Cardiac muscle cell (in vitro differentiated cells and primary cell): ENCODE measurements at regions not wholly inside any gene's neighbourhood (a gene's known extent, or its start where the extent isn't known, plus 50 kb on each side); places are given as distances from the start of the nearest gene placed in this dataset.

ENCODE experiments used
- DNase-seq, 2 donors: peaks; one replicate each; pipeline versions ENCODE4 v3.0.0 to v3.0.0-alpha.2; 2010 to 2017; ENCODE audit warnings: low read depth in 1 of 2, low spot score in 1 of 2
- H3K27ac ChIP-seq: fragments of 200-600 bp; sonication (generic); 2 replicates; pipeline ENCODE4 v1.5.1; 2016
- H3K27me3 ChIP-seq: fragments of 200-600 bp; sonication (generic); 2 replicates; pipeline ENCODE4 v1.6.0; 2016; ENCODE audit warnings: control low read depth
- H3K36me3 ChIP-seq: fragments of 200-600 bp; sonication (generic); 2 replicates; pipeline ENCODE4 v1.5.1; 2016; ENCODE audit warnings: control low read depth
- H3K4me1 ChIP-seq: fragments of 200-600 bp; sonication (generic); 2 replicates; pipeline ENCODE4 v1.8.1; 2017; ENCODE audit warnings: low read depth, mild to moderate bottlenecking, mixed run types
- H3K4me3 ChIP-seq: fragments of 200-600 bp; sonication (generic); 2 replicates; pipeline ENCODE4 v1.5.1; 2016; ENCODE audit warnings: mild to moderate bottlenecking
- H3K9me3 ChIP-seq: fragments of 200-600 bp; sonication (generic); 2 replicates; pipeline ENCODE4 v1.5.1; 2017; ENCODE audit warnings: low read depth, mild to moderate bottlenecking, control low read depth
- TF ChIP-seq, protein P1 (sequence below): IDR thresholded peaks from 2 replicates; pipeline ENCODE4 v1.5.1; 2012; ENCODE audit warnings: low read depth, mild to moderate bottlenecking, low read length

DNA sequence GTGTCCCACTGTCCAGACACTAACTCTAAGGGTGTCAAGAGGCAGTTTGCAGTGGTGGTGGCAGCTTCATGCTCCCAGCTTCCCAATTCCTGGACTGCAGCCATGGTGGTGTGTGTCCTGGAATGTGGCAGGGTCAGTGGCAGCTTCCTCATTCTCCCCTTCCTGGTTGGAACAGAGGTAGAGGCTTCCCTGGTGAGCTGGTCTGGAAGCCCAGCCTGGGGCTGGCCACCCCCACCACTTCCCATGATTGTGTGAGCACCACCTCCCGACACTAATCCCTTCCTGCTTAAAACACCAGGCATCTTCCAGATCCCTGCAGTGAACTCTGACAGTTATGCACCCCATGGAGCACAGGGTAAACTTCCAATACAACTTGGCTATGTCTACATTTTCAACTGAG is 134.9 kb downstream of the RAP2A start:
- DNase-seq: no peak
- TF ChIP-seq, protein P1, sequence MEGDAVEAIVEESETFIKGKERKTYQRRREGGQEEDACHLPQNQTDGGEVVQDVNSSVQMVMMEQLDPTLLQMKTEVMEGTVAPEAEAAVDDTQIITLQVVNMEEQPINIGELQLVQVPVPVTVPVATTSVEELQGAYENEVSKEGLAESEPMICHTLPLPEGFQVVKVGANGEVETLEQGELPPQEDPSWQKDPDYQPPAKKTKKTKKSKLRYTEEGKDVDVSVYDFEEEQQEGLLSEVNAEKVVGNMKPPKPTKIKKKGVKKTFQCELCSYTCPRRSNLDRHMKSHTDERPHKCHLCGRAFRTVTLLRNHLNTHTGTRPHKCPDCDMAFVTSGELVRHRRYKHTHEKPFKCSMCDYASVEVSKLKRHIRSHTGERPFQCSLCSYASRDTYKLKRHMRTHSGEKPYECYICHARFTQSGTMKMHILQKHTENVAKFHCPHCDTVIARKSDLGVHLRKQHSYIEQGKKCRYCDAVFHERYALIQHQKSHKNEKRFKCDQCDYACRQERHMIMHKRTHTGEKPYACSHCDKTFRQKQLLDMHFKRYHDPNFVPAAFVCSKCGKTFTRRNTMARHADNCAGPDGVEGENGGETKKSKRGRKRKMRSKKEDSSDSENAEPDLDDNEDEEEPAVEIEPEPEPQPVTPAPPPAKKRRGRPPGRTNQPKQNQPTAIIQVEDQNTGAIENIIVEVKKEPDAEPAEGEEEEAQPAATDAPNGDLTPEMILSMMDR: no peak
- no peaks in the 10 kb centered on the region for H3K27me3 ChIP-seq

DNA sequence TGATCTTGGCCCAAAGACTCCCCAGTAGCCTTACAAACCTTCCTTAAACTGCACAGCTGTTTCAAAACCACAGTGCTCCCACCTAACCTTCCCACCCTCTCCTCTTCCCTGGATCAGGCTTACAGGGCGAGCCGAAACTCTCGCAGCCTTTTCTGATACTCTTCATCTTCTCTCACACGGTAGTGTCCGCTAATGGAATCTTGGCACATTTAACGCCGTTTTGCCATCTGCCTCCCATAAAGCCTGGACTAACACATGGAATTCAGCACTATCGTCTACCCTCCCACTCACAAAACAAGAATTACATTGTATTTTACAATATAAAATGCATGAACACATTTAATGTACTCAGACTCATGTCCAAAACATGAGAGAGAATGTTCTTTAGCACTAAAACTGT is 135.9 kb downstream of the RAP2A start:
- Histone ChIP-seq H3K4me3 (no peak overlapping the region), H3K4me1 (peaks cover 9% of the 10 kb centered on the region), H3K36me3 (no peaks in the 10 kb centered on the region), H3K9me3 (no peaks in the 10 kb centered on the region), H3K27ac (no peak overlapping the region), H3K27me3 (no peaks in the 10 kb centered on the region)
- TF ChIP-seq, protein P1: no peak
- peak in 1 of 2 donors; percentile 44 for DNase-seq

More for the DNA sequence above, 134.9 kb downstream of the RAP2A start:
- no peaks in the 10 kb centered on the region for H3K9me3 ChIP-seq
- H3K36me3 ChIP-seq: no peaks in the 10 kb centered on the region
- no peak overlapping the region for H3K4me3 ChIP-seq
- no peak overlapping the region for H3K27ac ChIP-seq
- H3K4me1 ChIP-seq: peaks cover 9% of the 10 kb centered on the region

DNA sequence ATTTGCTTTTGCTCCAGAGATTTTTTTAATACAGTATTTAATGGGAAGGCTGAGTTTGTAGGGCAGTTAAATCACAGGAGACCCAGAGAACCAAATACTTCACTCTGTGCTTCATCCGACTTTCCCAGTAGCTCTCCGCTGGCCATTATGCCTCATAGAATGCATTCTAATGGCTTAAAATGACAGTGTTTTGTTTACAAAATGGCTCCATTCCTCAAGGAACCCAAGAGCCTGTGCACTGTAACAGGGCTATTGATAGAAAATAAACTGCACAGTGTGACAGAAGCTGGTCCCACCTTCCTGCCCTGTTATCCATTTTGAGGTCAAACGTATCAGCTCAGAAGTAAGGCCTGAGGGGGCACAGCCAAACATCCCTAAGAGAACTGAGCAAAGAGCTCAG is 136.5 kb downstream of the RAP2A start:
- DNase-seq: no peak
- Histone ChIP-seq H3K27me3 (no peaks in the 10 kb centered on the region), H3K9me3 (no peaks in the 10 kb centered on the region), H3K27ac (no peak overlapping the region), H3K4me3 (no peak overlapping the region), H3K4me1 (peaks cover 9% of the 10 kb centered on the region), H3K36me3 (no peaks in the 10 kb centered on the region)
- TF ChIP-seq, protein P1: no peak

DNA sequence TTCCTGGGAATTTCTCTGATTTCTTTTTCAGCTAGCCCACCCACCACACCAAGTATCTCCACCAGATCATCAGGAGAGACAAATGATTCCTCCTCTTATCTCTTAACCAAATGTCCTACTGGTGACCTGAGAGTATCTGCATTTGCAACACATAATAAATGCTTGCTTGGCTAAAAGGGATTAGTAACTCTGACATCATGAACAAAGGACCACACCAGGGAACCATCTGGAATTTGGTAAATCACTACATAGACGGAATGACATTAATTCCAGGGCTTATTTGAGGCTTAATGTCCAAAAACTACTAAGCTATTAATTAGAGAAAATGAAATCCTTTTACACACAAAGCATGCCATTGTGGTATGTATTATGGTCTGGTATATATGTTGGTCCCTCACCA is 139.0 kb downstream of the RAP2A start:
- TF ChIP-seq, protein P1: no peak
- no peaks in the 10 kb centered on the region for H3K9me3 ChIP-seq
- DNase-seq: peak in 1 of 2 donors; percentile 19
- no peaks in the 10 kb centered on the region for H3K27me3 ChIP-seq
- no peak overlapping the region for H3K27ac ChIP-seq
- no peaks in the 10 kb centered on the region for H3K36me3 ChIP-seq
- peaks cover 9% of the 10 kb centered on the region for H3K4me1 ChIP-seq
- H3K4me3 ChIP-seq: no peak overlapping the region

DNA sequence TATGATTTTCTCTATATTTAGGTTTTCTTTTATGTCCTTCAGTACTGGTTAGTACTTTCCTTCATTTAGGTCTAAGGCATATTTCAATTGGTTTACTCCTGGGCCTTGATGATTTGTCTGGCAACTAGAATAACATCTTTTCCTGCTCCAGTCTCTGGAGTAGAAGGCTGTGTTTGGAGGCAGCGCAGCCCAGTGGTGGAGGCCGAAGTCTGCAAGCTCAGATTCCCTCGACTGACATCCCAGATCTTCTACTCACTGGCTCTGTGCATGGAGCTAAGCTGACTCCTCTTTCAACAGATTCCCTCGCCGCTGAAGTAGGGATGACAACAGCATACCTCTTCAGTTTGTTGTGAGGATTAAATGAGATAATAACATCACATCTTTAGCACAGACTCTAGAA is 141.0 kb downstream of the RAP2A start:
- TF ChIP-seq, protein P1: peak; percentile 66
- peaks cover 9% of the 10 kb centered on the region for H3K4me1 ChIP-seq
- H3K36me3 ChIP-seq: no peaks in the 10 kb centered on the region
- no peak overlapping the region for H3K27ac ChIP-seq
- H3K27me3 ChIP-seq: no peaks in the 10 kb centered on the region
- no peaks in the 10 kb centered on the region for H3K9me3 ChIP-seq
- peak; percentile 43 to 67 for DNase-seq
- H3K4me3 ChIP-seq: no peak overlapping the region

DNA sequence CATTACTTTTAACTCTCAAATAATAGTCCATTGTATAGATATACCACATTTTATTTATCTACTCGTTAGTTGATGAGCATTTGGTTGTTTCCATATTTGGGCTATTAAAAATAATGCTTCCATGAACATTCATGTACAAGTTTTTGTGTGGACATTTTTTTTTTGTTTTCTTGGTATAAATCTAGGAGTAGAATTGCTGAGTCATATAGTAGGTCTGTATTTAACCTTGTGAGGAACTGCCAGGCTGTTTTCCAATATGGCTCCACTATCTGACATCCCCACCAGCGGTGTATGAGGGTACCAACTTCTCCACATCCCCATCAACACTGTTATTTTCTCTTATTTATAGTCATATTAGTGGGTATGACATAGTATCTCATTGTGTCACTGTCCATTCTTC is 143.1 kb downstream of the RAP2A start:
- Histone ChIP-seq H3K27ac (no peak overlapping the region), H3K9me3 (no peaks in the 10 kb centered on the region), H3K4me1 (no peaks in the 10 kb centered on the region), H3K36me3 (no peaks in the 10 kb centered on the region), H3K27me3 (no peaks in the 10 kb centered on the region), H3K4me3 (no peak overlapping the region)
- no peak for DNase-seq
- TF ChIP-seq, protein P1: no peak
